ENCODE measurements at regions not wholly inside any gene's neighbourhood (a gene's known extent, or its start where the extent isn't known, plus 50 kb on each side); places are given as distances from the start of the nearest gene placed in this dataset.

DNA sequence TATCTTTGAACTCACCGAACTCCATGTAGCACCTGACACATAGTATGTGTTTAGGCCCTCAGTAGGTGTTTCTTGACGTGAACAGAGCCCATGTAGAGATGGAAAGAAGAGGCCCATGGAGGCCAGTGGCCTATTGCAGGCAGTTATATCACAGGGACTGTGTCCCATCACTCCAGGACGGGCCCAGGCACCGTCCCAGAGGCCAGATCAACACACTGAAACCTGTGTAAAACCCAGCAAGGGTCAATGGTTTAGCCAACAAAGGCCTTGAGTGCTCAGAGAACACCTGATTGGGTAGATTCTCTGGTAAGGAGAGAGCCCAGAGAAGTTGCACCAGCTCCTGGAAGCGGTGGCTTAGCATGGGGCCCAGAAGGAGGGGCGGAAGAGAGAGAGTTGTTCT, 82.8 kb downstream of the INHBB start:
- TF ChIP-seq CTCF (IDR thresholded peaks at IDR 0.05), result no peak
- TF ChIP-seq EZH2 (IDR thresholded peaks at IDR 0.05), result no peak
